ENCODE measurements at regions not wholly inside any gene's neighbourhood (a gene's known extent, or its start where the extent isn't known, plus 50 kb on each side); places are given as distances from the start of the nearest gene placed in this dataset.
A peak's percentile ranks its signal among the peaks of the same experiment; 100 is the strongest.
"Not testable (repeated sequence)": the region's sequence is repeated elsewhere in the genome, so short reads cannot be mapped to it uniquely, and the experiment has no call there.

DNA sequence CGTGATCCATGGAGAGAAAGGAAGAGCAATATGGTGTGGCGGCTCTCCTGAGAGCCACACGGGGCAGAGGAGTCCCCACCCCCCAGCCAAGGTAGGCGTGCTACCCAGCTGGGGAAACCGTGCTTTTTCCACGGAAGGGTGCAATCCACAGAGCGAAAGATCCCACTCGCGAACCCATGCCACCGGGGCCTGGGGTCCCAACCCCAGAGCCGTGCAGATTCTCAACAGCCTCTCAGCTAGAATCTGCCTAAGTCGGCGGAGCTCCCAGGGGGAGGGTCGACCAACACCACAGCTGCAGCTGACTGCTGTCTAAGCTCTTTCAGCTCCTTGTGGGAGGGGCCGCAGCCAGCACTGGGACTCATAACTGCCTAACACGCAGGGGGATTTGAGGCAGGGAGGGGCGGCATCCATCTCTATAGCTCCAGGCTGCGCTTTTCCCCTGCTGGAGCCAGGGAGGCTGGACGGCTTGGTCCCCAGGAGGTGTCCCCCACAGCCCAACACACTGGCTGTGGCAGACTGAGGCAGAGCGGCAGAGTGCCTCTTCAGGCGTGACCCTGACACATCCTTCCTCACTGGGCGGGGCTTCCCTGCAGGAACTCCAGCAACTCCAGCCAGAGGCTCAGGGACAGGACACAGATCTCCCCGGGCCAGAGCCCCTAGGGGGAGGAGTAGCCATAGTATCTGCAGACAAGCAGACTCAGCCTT, 107.6 kb upstream of the ZBTB20 start:
- DNase-seq (ENCODE audit: low read depth), result no peak

DNA sequence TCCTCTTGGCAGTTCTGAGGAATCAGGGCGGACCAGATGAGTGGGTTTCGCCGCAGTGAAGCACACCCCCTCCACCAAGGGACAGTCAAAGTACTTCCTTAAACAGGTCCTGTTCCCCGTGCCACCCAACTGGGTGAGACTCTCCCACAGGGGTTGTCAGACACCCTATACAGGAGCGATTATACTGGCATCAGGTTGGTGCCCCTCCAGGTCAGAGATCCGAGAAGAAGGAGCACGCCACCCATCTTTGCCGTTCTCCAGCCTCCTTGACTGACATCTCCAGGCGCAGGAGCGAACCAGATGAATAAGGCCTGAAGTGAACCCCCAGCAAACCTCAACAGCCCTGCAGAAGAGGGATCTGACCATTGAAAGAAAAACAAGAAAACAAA, 108.1 kb upstream of the ZBTB20 start:
- no peak for DNase-seq (ENCODE audit: low read depth)

DNA sequence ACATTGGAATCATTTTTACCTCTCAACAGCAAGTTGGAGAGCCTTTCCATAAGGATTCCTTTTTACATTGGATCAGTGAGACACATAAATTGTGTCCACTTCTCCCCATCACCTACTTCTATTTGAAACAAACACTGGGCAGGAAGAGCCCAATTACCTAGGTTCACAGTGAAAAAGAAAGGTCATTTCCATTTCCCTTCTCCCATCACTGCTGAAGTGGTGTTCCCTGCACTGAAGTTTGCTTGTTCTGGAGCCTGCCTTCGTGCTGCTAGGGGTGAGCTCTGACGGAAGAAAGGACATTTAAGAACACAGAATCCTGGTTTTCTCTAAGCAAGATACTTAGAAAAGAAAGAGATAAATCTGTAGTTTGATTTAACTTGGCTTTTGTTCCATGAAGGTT, 123.8 kb upstream of the ZBTB20 start:
- no peak for DNase-seq (ENCODE audit: low read depth)

DNA sequence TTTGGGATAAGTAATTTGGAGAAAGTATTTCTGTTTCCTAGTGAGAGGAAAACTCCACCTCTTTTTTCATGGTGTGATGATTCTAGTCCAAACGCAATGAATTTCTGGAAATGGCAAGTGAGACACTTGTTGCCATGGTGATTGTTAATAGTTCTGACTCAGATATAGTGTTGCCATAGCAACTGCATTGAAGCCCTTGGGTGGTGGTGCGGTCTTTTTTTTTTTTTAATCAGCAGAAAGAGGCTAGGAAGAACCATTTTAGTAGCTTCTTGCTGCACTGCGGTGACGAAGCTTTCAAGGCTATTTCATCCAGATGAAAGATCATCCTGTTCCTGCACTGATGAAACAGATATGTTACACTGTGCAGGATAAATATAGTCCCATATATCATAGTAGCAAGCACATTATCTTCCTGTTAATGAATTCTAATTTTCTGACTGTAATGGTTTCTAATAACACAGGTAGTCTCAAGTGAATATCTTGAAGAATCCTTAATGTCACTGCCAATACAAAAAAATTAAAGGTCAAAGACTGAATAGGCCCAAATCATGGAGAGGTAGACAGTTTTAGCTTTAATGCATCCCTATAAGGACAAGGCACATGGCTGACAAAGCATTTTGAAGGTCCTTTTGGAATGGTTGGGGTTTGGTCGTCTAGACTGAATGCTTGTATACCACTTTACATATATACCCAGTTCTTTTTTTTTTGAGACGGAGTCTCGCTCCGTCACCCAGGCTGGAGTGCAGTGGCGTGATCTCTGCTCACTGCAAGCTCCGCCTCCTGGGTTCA, 125.1 kb upstream of the ZBTB20 start:
- peak; percentile 19 for DNase-seq (ENCODE audit: low read depth)

DNA sequence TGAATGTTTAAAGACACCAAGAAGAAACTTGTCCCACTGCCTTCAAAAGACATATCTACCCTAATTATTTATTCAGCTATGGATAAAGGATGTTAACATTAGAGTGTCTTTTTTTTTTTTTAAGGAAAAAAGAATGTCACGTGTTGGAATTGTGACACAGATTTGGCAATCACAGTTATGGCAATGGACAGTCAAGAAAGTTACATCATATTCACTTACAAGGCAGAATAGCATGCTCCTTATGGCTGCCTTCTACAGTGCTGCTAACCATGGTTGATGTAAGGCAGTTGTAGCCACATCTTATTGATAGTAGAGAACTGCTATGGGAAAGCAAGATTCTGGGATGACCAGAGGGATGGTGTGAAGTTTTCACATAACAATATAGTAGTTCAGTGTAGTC, 128.8 kb upstream of the ZBTB20 start:
- DNase-seq (ENCODE audit: low read depth), result no peak

- no peak for DNase-seq (ENCODE audit: low read depth)
Observed at GRCh38 chr3:115279939-115280338, 132.9 kb upstream of the ZBTB20 start.

- no peak for DNase-seq (ENCODE audit: low read depth)
Observed at GRCh38 chr3:115280506-115280905, 133.4 kb upstream of the ZBTB20 start.

DNA sequence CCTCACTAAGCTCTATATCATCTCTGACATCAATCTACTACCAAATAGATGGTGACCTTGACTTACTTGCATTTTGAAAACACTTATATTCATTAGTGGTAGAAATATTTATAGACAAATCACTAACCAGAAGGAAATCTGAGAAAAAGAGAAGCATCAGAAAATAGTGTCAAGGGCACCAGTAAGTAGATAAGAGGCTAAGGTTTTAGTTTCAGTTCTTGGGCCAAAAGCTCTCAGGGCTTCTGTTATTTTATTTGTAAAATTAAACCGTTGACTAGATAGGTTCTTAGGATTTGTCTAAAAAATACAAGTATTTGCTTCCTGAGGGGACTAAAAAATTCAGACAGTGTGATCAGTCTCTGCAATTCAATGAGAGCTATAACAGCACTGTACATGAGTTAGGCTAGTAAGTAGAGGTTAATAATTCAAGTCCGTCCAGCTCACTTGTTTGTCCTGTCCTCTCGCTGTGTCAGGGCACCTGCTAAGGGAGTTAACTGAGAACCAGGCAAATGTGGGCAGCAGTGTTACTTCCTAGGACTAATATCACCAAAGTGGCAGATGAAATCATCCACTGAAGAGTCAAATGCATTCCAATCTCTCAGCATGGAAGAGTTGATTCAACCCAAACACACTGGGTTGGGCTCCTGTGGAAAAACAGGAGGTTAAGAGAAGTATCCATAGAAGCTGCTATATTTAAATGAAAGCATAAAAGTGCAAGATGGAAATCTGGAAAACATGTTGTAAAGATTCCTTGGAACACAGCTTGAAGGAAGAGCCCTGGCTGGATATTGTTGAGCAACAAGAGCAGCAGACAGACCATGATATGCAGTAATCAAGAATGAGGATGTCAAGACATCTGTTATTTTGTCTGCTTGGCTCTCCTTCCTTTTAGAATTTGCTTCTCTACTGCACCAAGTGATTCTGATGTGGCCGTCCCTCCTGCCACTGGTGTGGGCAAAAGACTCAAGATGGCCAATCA, 134.9 kb upstream of the ZBTB20 start:
- DNase-seq (ENCODE audit: low read depth), result no peak

DNA sequence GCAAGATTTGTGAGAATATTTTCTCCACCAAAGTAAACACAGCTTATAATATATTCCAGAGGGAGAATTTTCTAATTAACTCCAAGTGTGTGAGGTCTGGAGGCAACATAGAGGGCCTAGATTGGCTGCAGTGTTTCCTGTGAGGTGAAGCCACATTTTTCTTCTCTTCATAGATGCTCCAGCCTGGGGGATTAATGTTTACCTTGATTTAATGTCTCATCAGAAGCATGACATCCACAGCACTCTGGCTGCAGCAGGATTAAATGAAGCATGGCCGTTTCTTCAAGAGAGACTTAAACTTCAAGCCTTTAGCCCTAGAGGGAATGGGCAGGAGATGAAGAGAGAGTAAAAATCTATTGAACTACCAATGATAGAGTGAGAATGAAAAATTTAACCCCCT, 137.9 kb upstream of the ZBTB20 start:
- no peak for DNase-seq (ENCODE audit: low read depth)

DNA sequence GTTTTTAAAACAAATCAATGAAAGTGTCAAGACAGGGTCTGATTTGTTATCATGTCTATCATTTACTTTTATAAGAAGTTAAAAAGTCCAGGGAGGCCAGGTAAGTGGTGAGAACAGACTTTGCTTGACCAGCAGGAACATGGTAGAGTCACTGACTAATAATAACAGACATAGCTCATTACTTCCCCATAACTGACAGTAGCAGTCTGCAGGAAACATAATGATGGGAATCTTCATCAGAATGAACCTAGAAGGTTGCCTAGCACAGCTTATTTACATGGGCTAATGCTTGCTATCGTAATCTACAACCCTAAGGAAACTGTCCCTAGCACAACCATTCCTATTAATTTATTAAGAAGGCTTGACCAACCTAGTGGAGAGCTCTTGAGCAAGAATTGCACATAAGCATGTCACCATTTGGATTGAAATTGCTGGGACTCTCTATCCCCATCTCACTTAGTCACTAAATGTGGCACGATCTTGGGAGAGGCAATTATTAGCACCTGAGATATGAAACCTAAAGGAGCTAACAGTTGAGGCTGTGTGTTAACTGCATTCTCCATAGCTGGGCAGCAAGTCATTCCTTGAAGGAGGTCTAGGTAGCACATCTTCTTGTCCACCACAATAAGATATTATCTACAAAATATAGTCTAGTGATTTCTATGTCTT, 139.6 kb upstream of the ZBTB20 start:
- DNase-seq (ENCODE audit: low read depth), result no peak

DNA sequence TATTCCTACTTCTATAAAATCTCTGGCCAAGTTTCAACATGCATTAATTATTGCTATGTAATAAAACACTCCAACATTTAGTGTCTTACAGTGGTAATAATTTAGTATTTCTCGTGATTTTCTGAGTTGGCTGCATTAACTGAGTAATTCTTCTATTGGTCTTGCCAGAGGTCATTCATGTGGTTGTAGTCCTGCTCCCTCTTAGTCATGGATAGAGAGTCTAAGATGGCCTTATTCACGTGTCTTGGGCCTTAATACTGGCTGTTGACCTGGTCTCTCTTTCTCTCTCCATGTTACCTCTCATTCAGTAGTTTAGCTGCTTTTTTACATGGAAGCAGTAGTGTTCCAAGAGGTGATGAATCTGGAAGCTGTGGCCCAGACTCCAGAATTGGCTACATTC, 140.1 kb upstream of the ZBTB20 start:
- no peak for DNase-seq (ENCODE audit: low read depth)

- DNase-seq (ENCODE audit: low read depth), result no peak
Observed at GRCh38 chr3:115292131-115292530, 145.0 kb upstream of the ZBTB20 start.

GRCh38 chr3:115292677-115293165, 145.6 kb upstream of the ZBTB20 start:
- DNase-seq (ENCODE audit: low read depth), result no peak

DNA sequence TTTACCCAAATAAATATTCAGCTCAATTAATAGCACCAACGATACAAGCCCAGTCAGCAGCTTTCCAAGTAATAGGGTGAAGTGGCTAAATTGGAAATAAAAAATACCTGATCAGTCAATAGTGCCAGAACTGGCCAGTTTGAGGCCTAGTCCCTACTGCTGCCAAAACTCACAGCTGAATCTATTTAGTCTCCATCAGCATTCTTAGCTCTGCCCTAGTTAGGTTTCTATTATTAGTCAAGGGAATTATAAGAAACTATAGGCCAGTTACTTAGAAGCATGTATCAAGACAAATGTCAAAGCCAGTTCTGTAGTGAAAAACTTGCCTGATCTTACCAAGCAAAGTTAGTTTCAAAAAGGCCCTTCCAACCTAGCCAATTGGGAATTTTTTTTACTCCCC, 146.2 kb upstream of the ZBTB20 start:
- no peak for DNase-seq (ENCODE audit: low read depth)

GRCh38 chr3:115301364-115301860, 154.3 kb upstream of the ZBTB20 start:
- DNase-seq (ENCODE audit: low read depth), result no peak

DNA sequence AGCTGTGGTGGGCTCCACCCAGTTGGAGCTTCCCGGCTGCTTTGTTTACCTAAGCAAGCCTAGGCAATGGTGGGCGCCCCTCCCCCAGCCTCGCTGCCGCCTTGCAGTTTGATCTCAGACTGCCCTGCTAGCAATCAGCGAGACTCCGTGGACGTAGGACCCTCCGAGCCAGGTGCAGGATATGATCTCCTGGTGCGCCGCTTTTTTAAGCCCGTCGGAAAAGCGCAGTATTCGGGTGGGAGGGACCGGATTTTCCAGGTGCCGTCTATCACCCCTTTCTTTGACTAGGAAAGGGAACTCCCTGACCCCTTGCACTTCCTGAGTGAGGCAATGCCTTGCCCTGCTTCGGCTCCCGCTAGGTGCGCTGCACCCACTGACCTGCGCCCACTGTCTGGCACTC, 170.9 kb upstream of the ZBTB20 start:
- DNase-seq (ENCODE audit: low read depth), result not testable (repeated sequence)

- DNase-seq (ENCODE audit: low read depth), result peak; percentile 32
Observed at GRCh38 chr3:115321400-115321805, 174.3 kb upstream of the ZBTB20 start.

GRCh38 chr3:115322901-115323300, 175.8 kb upstream of the ZBTB20 start:
- no peak for DNase-seq (ENCODE audit: low read depth)

DNA sequence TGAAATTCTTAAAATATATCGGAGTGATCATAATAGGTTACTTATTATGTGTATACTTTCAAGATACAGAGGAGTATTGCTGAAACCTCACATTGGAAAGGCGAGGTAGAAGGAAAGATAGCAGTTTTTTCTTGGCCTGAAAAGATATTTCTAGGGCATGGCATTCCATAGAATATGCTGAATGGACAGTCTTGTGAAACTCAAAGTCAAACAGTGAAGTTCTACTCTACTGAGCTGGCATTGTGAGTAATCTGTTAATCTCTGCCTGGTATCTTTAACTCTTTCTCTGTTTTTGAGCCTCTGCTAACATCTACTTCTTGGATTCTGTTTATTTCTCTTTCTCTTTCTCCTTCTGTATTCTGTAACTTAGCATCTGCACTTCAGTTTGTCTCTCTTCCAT, 176.3 kb upstream of the ZBTB20 start:
- no peak for DNase-seq (ENCODE audit: low read depth)

- DNase-seq (ENCODE audit: low read depth), result no peak
Observed at GRCh38 chr3:115324056-115324455, 177.0 kb upstream of the ZBTB20 start.

- DNase-seq (ENCODE audit: low read depth), result no peak
Observed at GRCh38 chr3:115325539-115325938, 178.5 kb upstream of the ZBTB20 start.

- peak; percentile 15 for DNase-seq (ENCODE audit: low read depth)
Observed at GRCh38 chr3:115330430-115330829, 183.3 kb upstream of the ZBTB20 start.

All from HS-5 (cell line).